IMR-90 (cell line): ENCODE measurements at regions not wholly inside any gene's neighbourhood (a gene's known extent, or its start where the extent isn't known, plus 50 kb on each side); places are given as distances from the start of the nearest gene placed in this dataset.

Experiments
- ATAC-seq: fragments of 200-7000 bp; cut with Tn5 transposase; 2 replicates; pipeline ENCODE4 v1.9.1; 2020; ENCODE audit warnings: low read depth, mild to moderate bottlenecking, moderate library complexity
- BruUV-seq: library from RNA; stranded (reverse); fragments of 400-500 nt; replicated peaks from 2 replicates; lab custom pipeline; 2021; lab: Mats Ljungman, UMichigan
- CTCF ChIA-PET: fragments of 300-600 bp; formaldehyde crosslinking; extraction: SDS; loops from one replicate; lab custom pipeline; 2021; ENCODE audit warnings: antibody characterized with exemption; lab: Yijun Ruan, JAX
- POLR2A ChIA-PET: fragments of 300-600 bp; sonication (Branson Sonifier 250); formaldehyde crosslinking; loops from one replicate; lab custom pipeline; 2022; ENCODE audit warnings: antibody characterized with exemption; ENCODE audit not compliant: unreplicated experiment; lab: Charles Lee
- DNase-seq: peaks from one replicate; pipeline ENCODE4 v3.0.0; 2013
- H2AFZ ChIP-seq: replicated peaks from 2 replicates; pipeline ENCODE3; 2013; ENCODE audit warnings: low read length, mild to moderate bottlenecking; ENCODE audit not compliant: poor library complexity
- H2AK5ac ChIP-seq: 2 replicates; pipeline ENCODE4 v1.6.1; 2013; ENCODE audit warnings: low read depth, low read length, inconsistent platforms
- H2AK9ac ChIP-seq: replicated peaks from 2 replicates; pipeline ENCODE3; 2013; ENCODE audit warnings: mild to moderate bottlenecking, low read depth, low read length, moderate library complexity; ENCODE audit not compliant: poor library complexity
- H2BK120ac ChIP-seq: 2 replicates; pipeline ENCODE4 v1.6.1; 2013; ENCODE audit warnings: low read depth, low read length, inconsistent platforms
- H2BK15ac ChIP-seq: 3 replicates; pipeline ENCODE4 v1.6.1; 2013; ENCODE audit warnings: low read depth, low read length, inconsistent platforms
- H2BK20ac ChIP-seq: 2 replicates; pipeline ENCODE4 v1.6.1; 2013; ENCODE audit warnings: low read depth, mild to moderate bottlenecking, inconsistent platforms, low read length, moderate library complexity
- H2BK5ac ChIP-seq: 2 replicates; pipeline ENCODE4 v1.6.1; 2013; ENCODE audit warnings: mild to moderate bottlenecking, low read depth, low read length, inconsistent platforms; ENCODE audit not compliant: poor library complexity, severe bottlenecking
- H3K14ac ChIP-seq: replicated peaks from 2 replicates; pipeline ENCODE4 v1.6.1; 2013; ENCODE audit warnings: low read depth, low read length, inconsistent platforms
- H3K18ac ChIP-seq: 2 replicates; pipeline ENCODE4 v1.6.1; 2013; ENCODE audit warnings: low read depth, low read length, control low read depth
- H3K23ac ChIP-seq: 2 replicates; pipeline ENCODE4 v1.6.1; 2013; ENCODE audit warnings: low read depth, low read length, inconsistent platforms
- H3K27ac ChIP-seq: 2 replicates; pipeline ENCODE4 v1.5.1; 2013; ENCODE audit warnings: mild to moderate bottlenecking, control low read depth, low read length; ENCODE audit not compliant: insufficient read depth
- H3K27me3 ChIP-seq: 2 replicates; pipeline ENCODE4 v1.6.1; 2013; ENCODE audit warnings: low read length; ENCODE audit not compliant: control insufficient read depth, insufficient read depth
- H3K36me3 ChIP-seq: 2 replicates; pipeline ENCODE4 v1.6.1; 2013; ENCODE audit warnings: low read length, mixed read lengths; ENCODE audit not compliant: control insufficient read depth, insufficient read depth
- H3K4ac ChIP-seq: 2 replicates; pipeline ENCODE4 v1.6.1; 2013; ENCODE audit warnings: low read depth, low read length, inconsistent platforms
- H3K4me1 ChIP-seq: 2 replicates; pipeline ENCODE4 v1.6.1; 2013; ENCODE audit warnings: low read length, mixed read lengths; ENCODE audit not compliant: control insufficient read depth, insufficient read depth
- H3K4me2 ChIP-seq: 2 replicates; pipeline ENCODE4 v1.6.1; 2013; ENCODE audit warnings: low read depth, mild to moderate bottlenecking, control low read depth, low read length, moderate library complexity
- H3K4me3 ChIP-seq: 2 replicates; pipeline ENCODE4 v1.5.1; 2013; ENCODE audit warnings: low read depth, mild to moderate bottlenecking, control low read depth, low read length, moderate library complexity; ENCODE audit not compliant: insufficient read depth
- H3K56ac ChIP-seq: 2 replicates; pipeline ENCODE4 v1.6.1; 2013; ENCODE audit warnings: low read length, inconsistent platforms; ENCODE audit not compliant: insufficient read depth; ENCODE audit errors: extremely low read depth
- H3K79me1 ChIP-seq, 2 experiments: 2 replicates each; pipeline ENCODE4 v1.6.1; 2013; ENCODE audit warnings: low read length in 2 of 2, inconsistent platforms in 1 of 2, low read depth in 1 of 2
- H3K9ac ChIP-seq: 2 replicates; pipeline ENCODE4 v1.6.1; 2013; ENCODE audit warnings: low read depth, low read length, control low read depth
- H3K9me1 ChIP-seq: 2 replicates; pipeline ENCODE4 v1.6.1; 2013; ENCODE audit warnings: low read length, inconsistent platforms; ENCODE audit not compliant: insufficient read depth
- H3K9me3 ChIP-seq: 2 replicates; pipeline ENCODE4 v1.6.1; 2013; ENCODE audit warnings: low read length; ENCODE audit not compliant: control insufficient read depth, insufficient read depth
- H4K20me1 ChIP-seq: 2 replicates; pipeline ENCODE4 v1.6.1; 2013; ENCODE audit warnings: low read length, inconsistent platforms; ENCODE audit not compliant: insufficient read depth
- H4K5ac ChIP-seq: 2 replicates; pipeline ENCODE4 v1.6.1; 2013; ENCODE audit warnings: mild to moderate bottlenecking, low read depth, low read length, control low read depth
- H4K8ac ChIP-seq, 2 experiments: 2 replicates each; pipeline ENCODE4 v1.6.1; 2013; ENCODE audit warnings: low read depth in 2 of 2, low read length in 2 of 2, control low read depth in 1 of 2, inconsistent platforms in 1 of 2
- H4K91ac ChIP-seq: 2 replicates; pipeline ENCODE4 v1.6.1; 2013; ENCODE audit warnings: low read depth, low read length, inconsistent platforms; ENCODE audit not compliant: insufficient read depth
- BHLHE40 ChIP-seq: fragments of 150-350 bp; IDR thresholded peaks from 2 replicates; pipeline ENCODE4 v1.6.1; 2016; ENCODE audit warnings: mild to moderate bottlenecking, low read depth, low read length
- CEBPB ChIP-seq: IDR thresholded peaks from 2 replicates; pipeline ENCODE4 v1.6.1; 2012; ENCODE audit warnings: low read depth, low read length, improper control_type of control experiment
- CHD1 ChIP-seq: IDR thresholded peaks from 2 replicates; pipeline ENCODE4 v1.6.1; 2012; ENCODE audit warnings: low read depth, low read length, improper control_type of control experiment
- FOS ChIP-seq: fragments of 150-350 bp; IDR thresholded peaks from 2 replicates; pipeline ENCODE4 v1.6.1; 2016; ENCODE audit warnings: low read depth, low read length
- MAFK ChIP-seq: IDR thresholded peaks from 2 replicates; pipeline ENCODE4 v1.6.1; 2012; ENCODE audit warnings: low read depth, low read length, improper control_type of control experiment
- MAZ ChIP-seq: IDR thresholded peaks from 2 replicates; pipeline ENCODE4 v1.6.1; 2012; ENCODE audit warnings: low read depth, mild to moderate bottlenecking, low read length, improper control_type of control experiment, moderate library complexity, borderline replicate concordance
- MXI1 ChIP-seq: IDR thresholded peaks from 2 replicates; pipeline ENCODE4 v1.6.1; 2012; ENCODE audit warnings: low read depth, mild to moderate bottlenecking, low read length, moderate library complexity, borderline replicate concordance
- NFE2L2 ChIP-seq: fragments of 150-350 bp; IDR thresholded peaks from 2 replicates; pipeline ENCODE4 v1.6.1; 2016; ENCODE audit warnings: low read depth, mild to moderate bottlenecking, low read length
- POLR2A ChIP-seq: IDR thresholded peaks from 2 replicates; pipeline ENCODE4 v1.6.1; 2012; ENCODE audit warnings: mild to moderate bottlenecking, low read depth, low read length
- RAD21 ChIP-seq: IDR thresholded peaks from 2 replicates; pipeline ENCODE4 v1.6.1; 2012; ENCODE audit warnings: low read length, improper control_type of control experiment
- RCOR1 ChIP-seq: IDR thresholded peaks from 2 replicates; pipeline ENCODE4 v1.6.1; 2012; ENCODE audit warnings: mild to moderate bottlenecking, low read length, improper control_type of control experiment; ENCODE audit not compliant: insufficient replicate concordance
- RFX5 ChIP-seq: IDR thresholded peaks from 2 replicates; pipeline ENCODE4 v1.8.0; 2012; ENCODE audit warnings: low read depth, mild to moderate bottlenecking, low read length, moderate library complexity
- SMC3 ChIP-seq: fragments of 150-350 bp; IDR thresholded peaks from 2 replicates; pipeline ENCODE4 v1.6.1; 2016; ENCODE audit warnings: low read depth, mild to moderate bottlenecking, antibody characterized with exemption, low read length, moderate library complexity
- WGBS, 2 experiments: methylation state at CpG; one replicate each; pipeline versions ENCODE4 v1.1.5 to v1.1.7; 2013; ENCODE audit warnings: missing lambda C conversion rate in 2 of 2; ENCODE audit not compliant: insufficient read length in 1 of 2; ENCODE audit errors: extremely low coverage in 2 of 2; 5-methylcytosine and 5-hydroxymethylcytosine counted together
- dilution Hi-C: fragments of 300-500 bp; cut with HindIII; formaldehyde crosslinking; loops from one replicate; pipeline ENCODE4 v1.14.3; 2018; ENCODE audit warnings: low sequenced_read_pairs; ENCODE audit not compliant: unreplicated experiment
- in situ Hi-C: fragments of 300-500 bp; cut with MboI; formaldehyde crosslinking; loops from 3 replicates; pipeline ENCODE4 v1.14.3; 2019; ENCODE audit warnings: low sequenced_read_pairs, inconsistent platforms, mixed read lengths
- intact Hi-C: fragments of 100-400 bp; cut with micrococcal nuclease; formaldehyde crosslinking; loops from 2 replicates; pipeline ENCODE4 v1.10.0; 2022
- TF ChIP-seq, protein P1 (sequence below): fragments of 150-350 bp; IDR thresholded peaks from 2 replicates; pipeline ENCODE4 v1.6.1; 2017; ENCODE audit warnings: mild to moderate bottlenecking, antibody characterized with exemption, low read length, low read depth
- TF ChIP-seq, protein P2 (sequence below): fragments of 150-350 bp; IDR thresholded peaks from 2 replicates; pipeline ENCODE4 v1.6.1; 2016; ENCODE audit warnings: low read depth, mild to moderate bottlenecking, low read length, moderate library complexity, borderline replicate concordance
- TF ChIP-seq, protein P3 (sequence below): conservative IDR thresholded peaks from 2 replicates; pipeline ENCODE4 v1.5.1; 2012; ENCODE audit warnings: mild to moderate bottlenecking, low read depth, low read length, improper control_type of control experiment

DNA sequence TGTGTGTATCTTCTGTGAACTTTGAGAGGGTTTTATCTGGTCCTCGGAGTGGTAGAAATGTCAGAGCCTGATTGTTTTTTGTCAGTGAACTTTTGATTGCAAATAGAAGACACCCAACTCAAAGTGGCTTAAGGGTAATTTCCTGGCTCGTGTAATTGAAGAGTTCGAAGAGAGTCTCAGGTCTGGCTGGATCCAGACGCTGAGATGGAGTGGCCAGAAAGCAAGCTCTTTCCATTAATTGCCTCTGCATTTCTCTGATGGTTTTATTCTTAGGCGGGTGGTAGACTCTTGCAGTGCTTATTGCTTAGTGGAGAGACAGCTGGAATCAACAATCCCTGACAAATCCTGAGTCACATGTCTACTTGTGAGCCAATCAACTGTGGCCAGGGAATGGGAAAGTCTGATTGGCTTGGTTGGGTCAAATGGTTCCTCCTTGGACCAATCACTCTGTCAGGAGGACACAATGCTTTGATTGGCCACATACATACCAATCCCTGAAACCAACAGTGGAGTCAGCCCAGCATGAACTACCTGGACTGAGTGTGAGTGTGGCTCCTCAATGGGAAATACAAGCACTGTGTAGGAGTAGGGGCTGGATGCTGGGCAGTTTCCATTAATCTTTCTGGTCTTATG, 330.5 kb downstream of the AACS start:
- H2AFZ ChIP-seq: no peak overlapping the region
- ATAC-seq (no peak), DNase-seq (no peak)
- intact Hi-C loops (no loop called here), in situ Hi-C loops (no loop called here), dilution Hi-C loops (no loop called here)
- H4K20me1 ChIP-seq: no peaks in the 10 kb centered on the region
- no peak overlapping the region for H3K18ac ChIP-seq
- no peak overlapping the region for H3K4me2 ChIP-seq
- no peak overlapping the region for H2BK5ac ChIP-seq
- H4K8ac ChIP-seq: no peak overlapping the region
- H2AK9ac ChIP-seq: no peak overlapping the region
- no peak overlapping the region for H4K91ac ChIP-seq
- peaks cover 15% of the 10 kb centered on the region for H3K9me3 ChIP-seq
- no peak overlapping the region for H4K5ac ChIP-seq
- no peaks in the 10 kb centered on the region for H3K79me1 ChIP-seq
- BruUV-seq: no TSS peak
- no peak overlapping the region for H2BK20ac ChIP-seq
- no peaks in the 10 kb centered on the region for H3K27me3 ChIP-seq
- no peaks in the 10 kb centered on the region for H3K9me1 ChIP-seq
- no peak overlapping the region for H3K23ac ChIP-seq
- H3K9ac ChIP-seq: no peak overlapping the region
- H3K14ac ChIP-seq: no peak overlapping the region
- H2BK120ac ChIP-seq: no peak overlapping the region
- no peak overlapping the region for H2AK5ac ChIP-seq
- no peak overlapping the region for H3K56ac ChIP-seq
- H3K4me1 ChIP-seq: no peaks in the 10 kb centered on the region
- no peak overlapping the region for H3K27ac ChIP-seq
- no peak overlapping the region for H2BK15ac ChIP-seq
- H3K36me3 ChIP-seq: no peaks in the 10 kb centered on the region
- H3K4me3 ChIP-seq: no peak overlapping the region
- CTCF ChIA-PET: no interaction called here
- H3K4ac ChIP-seq: no peak overlapping the region
- POLR2A ChIA-PET: no interaction called here
- WGBS, 2 experiments: 17% methylated on average over 1 of the region's 5 CpGs; no CpG with 5 or more reads in 1 of the 2 experiments
- TF ChIP-seq MAFK (no peak), RAD21 (no peak), MXI1 (no peak), RFX5 (no peak), CHD1 (no peak), SMC3 (no peak), CEBPB (no peak), FOS (no peak), MAZ (no peak), NFE2L2 (no peak), BHLHE40 (no peak), RCOR1 (no peak), POLR2A (no peak)
- TF ChIP-seq, protein P1, sequence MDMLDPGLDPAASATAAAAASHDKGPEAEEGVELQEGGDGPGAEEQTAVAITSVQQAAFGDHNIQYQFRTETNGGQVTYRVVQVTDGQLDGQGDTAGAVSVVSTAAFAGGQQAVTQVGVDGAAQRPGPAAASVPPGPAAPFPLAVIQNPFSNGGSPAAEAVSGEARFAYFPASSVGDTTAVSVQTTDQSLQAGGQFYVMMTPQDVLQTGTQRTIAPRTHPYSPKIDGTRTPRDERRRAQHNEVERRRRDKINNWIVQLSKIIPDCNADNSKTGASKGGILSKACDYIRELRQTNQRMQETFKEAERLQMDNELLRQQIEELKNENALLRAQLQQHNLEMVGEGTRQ: no peak
- TF ChIP-seq, protein P2, sequence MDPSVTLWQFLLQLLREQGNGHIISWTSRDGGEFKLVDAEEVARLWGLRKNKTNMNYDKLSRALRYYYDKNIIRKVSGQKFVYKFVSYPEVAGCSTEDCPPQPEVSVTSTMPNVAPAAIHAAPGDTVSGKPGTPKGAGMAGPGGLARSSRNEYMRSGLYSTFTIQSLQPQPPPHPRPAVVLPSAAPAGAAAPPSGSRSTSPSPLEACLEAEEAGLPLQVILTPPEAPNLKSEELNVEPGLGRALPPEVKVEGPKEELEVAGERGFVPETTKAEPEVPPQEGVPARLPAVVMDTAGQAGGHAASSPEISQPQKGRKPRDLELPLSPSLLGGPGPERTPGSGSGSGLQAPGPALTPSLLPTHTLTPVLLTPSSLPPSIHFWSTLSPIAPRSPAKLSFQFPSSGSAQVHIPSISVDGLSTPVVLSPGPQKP: no peak
- TF ChIP-seq, protein P3, sequence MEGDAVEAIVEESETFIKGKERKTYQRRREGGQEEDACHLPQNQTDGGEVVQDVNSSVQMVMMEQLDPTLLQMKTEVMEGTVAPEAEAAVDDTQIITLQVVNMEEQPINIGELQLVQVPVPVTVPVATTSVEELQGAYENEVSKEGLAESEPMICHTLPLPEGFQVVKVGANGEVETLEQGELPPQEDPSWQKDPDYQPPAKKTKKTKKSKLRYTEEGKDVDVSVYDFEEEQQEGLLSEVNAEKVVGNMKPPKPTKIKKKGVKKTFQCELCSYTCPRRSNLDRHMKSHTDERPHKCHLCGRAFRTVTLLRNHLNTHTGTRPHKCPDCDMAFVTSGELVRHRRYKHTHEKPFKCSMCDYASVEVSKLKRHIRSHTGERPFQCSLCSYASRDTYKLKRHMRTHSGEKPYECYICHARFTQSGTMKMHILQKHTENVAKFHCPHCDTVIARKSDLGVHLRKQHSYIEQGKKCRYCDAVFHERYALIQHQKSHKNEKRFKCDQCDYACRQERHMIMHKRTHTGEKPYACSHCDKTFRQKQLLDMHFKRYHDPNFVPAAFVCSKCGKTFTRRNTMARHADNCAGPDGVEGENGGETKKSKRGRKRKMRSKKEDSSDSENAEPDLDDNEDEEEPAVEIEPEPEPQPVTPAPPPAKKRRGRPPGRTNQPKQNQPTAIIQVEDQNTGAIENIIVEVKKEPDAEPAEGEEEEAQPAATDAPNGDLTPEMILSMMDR: no peak
